ENCODE measurements at regions not wholly inside any gene's neighbourhood (a gene's known extent, or its start where the extent isn't known, plus 50 kb on each side); places are given as distances from the start of the nearest gene placed in this dataset.

GRCh38 chr3:44175070-44175469, 66.6 kb upstream of the TOPAZ1 start:
- no peaks in the 10 kb centered on the region for H3K9me3 ChIP-seq
- H3K4me1 ChIP-seq: no peaks in the 10 kb centered on the region
- DNase-seq (ENCODE audit: extremely low spot score in 2 of 2): no peak
- intact Hi-C loops (cut with DNase I): no loop called here
- no peaks in the 10 kb centered on the region for H3K27me3 ChIP-seq
- H3K36me3 ChIP-seq: no peaks in the 10 kb centered on the region
- TF ChIP-seq POLR2A (IDR thresholded peaks at IDR 0.05) (no peak), CTCF (IDR thresholded peaks at IDR 0.05) (no peak), POLR2AphosphoS5 (IDR thresholded peaks at IDR 0.05; ENCODE audit: insufficient read depth in 1 of 2, low read depth in 1 of 2) (no peak)
- no peak overlapping the region for H3K27ac ChIP-seq
- H3K4me3 ChIP-seq: no peak overlapping the region

GRCh38 chr3:44179246-44179645, 62.4 kb upstream of the TOPAZ1 start:
- Histone ChIP-seq H3K4me3 (no peak overlapping the region), H3K4me1 (no peaks in the 10 kb centered on the region), H3K36me3 (no peaks in the 10 kb centered on the region), H3K27me3 (no peaks in the 10 kb centered on the region), H3K27ac (no peak overlapping the region), H3K9me3 (no peaks in the 10 kb centered on the region)
- no peak for DNase-seq (ENCODE audit: extremely low spot score in 2 of 2)
- TF ChIP-seq POLR2AphosphoS5 (IDR thresholded peaks at IDR 0.05; ENCODE audit: insufficient read depth in 1 of 2, low read depth in 1 of 2): no peak
- TF ChIP-seq POLR2A (IDR thresholded peaks at IDR 0.05): no peak
- no peak for TF ChIP-seq CTCF (IDR thresholded peaks at IDR 0.05)
- intact Hi-C loops (cut with DNase I): no loop called here

GRCh38 chr3:44184319-44184953, 57.2 kb upstream of the TOPAZ1 start:
- intact Hi-C loops (cut with DNase I): no loop called here
- Histone ChIP-seq H3K9me3 (no peaks in the 10 kb centered on the region), H3K27ac (no peak overlapping the region), H3K4me3 (no peak overlapping the region), H3K27me3 (no peaks in the 10 kb centered on the region), H3K4me1 (no peaks in the 10 kb centered on the region), H3K36me3 (no peaks in the 10 kb centered on the region)
- TF ChIP-seq POLR2AphosphoS5 (IDR thresholded peaks at IDR 0.05; ENCODE audit: insufficient read depth in 1 of 2, low read depth in 1 of 2) (no peak), POLR2A (IDR thresholded peaks at IDR 0.05) (no peak), CTCF (IDR thresholded peaks at IDR 0.05) (no peak)
- no peak for DNase-seq (ENCODE audit: extremely low spot score in 2 of 2)

- Histone ChIP-seq H3K36me3 (no peaks in the 10 kb centered on the region), H3K9me3 (no peaks in the 10 kb centered on the region), H3K4me1 (no peaks in the 10 kb centered on the region), H3K27ac (no peak overlapping the region), H3K4me3 (no peak overlapping the region), H3K27me3 (no peaks in the 10 kb centered on the region)
- TF ChIP-seq POLR2AphosphoS5 (IDR thresholded peaks at IDR 0.05; ENCODE audit: insufficient read depth in 1 of 2, low read depth in 1 of 2) (no peak), CTCF (IDR thresholded peaks at IDR 0.05) (no peak), POLR2A (IDR thresholded peaks at IDR 0.05) (no peak)
- intact Hi-C loops (cut with DNase I): no loop called here
- DNase-seq (ENCODE audit: extremely low spot score in 2 of 2): no peak
Measured at GRCh38 chr3:44185396-44185915, 56.2 kb upstream of the TOPAZ1 start.

- intact Hi-C loops (cut with DNase I): no loop called here
- H3K9me3 ChIP-seq: no peaks in the 10 kb centered on the region
- no peak for DNase-seq (ENCODE audit: extremely low spot score in 2 of 2)
- no peaks in the 10 kb centered on the region for H3K4me1 ChIP-seq
- no peak overlapping the region for H3K4me3 ChIP-seq
- no peaks in the 10 kb centered on the region for H3K36me3 ChIP-seq
- no peak for TF ChIP-seq CTCF (IDR thresholded peaks at IDR 0.05)
- TF ChIP-seq POLR2AphosphoS5 (IDR thresholded peaks at IDR 0.05; ENCODE audit: insufficient read depth in 1 of 2, low read depth in 1 of 2): no peak
- no peak for TF ChIP-seq POLR2A (IDR thresholded peaks at IDR 0.05)
- no peaks in the 10 kb centered on the region for H3K27me3 ChIP-seq
- H3K27ac ChIP-seq: no peak overlapping the region
Measured at GRCh38 chr3:44186111-44186672, 55.5 kb upstream of the TOPAZ1 start.

Measured in vagina (tissue), 2 donors.